NCI-H2227 (cell line): ENCODE measurements at regions not wholly inside any gene's neighbourhood (a gene's known extent, or its start where the extent isn't known, plus 50 kb on each side); places are given as distances from the start of the nearest gene placed in this dataset.

ENCODE experiments used
- DNase-seq: peaks from one replicate; lab custom pipeline; 2025; ENCODE audit not compliant: unreplicated experiment; lab: John Stamatoyannopoulos, UW

DNA sequence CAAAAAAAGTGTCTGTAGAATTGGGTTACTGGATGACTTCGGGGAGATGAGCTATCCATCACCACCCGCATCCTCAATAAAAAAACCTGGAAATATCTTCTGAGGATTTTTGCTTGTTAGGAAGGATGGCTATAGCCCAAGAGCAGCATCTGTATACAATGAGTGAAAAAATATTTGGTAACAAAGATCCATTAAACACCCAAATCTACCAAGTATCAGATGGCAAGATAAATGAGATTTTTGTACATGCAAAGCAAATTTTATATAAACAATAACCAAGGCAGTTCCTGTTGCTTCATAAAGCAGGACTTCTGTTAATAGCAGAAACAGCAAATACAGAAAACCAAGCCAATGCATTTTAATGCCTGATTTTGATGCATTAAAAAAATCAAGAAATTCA, 166.6 kb downstream of the SLC28A3 start:
- no peak for DNase-seq

DNA sequence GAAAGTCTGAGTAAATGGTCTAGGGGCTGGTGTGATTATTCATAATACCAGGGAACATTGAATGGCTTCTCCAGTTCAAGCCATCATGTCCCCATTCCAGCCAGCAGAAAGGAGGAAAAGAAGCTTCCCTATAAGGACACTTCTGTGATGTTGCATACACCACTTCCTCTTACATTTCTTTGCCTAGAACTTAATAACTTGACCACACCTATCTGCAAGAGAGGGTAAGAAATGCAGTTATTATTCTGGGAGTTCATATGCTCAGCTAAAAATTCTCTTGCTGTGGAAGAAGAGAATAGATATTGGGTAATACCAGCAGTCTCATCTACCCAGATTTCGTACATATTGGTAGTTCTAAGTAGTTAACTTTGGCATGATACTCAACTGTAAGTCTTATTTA, 166.1 kb downstream of the SLC28A3 start:
- no peak for DNase-seq

DNA sequence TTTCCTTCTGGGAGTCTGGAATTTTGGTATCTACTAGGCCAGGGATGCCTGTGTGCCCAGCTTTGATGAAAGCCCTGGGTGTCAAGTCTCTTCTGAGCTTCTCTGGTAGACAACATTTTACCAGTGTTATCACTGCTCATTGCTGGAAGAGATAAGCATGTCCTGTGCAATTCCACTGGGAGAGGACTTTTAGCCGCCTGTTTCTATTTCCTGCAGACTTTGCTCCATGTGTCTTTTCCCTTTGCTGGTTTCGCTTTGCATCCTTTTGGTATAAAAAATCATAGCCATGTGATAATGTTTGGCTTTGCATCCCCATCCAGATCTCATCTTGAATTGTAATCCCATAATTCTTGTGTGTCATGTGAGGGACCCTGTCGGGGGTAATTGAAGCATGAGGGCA, 163.2 kb downstream of the SLC28A3 start:
- DNase-seq, result no peak

DNA sequence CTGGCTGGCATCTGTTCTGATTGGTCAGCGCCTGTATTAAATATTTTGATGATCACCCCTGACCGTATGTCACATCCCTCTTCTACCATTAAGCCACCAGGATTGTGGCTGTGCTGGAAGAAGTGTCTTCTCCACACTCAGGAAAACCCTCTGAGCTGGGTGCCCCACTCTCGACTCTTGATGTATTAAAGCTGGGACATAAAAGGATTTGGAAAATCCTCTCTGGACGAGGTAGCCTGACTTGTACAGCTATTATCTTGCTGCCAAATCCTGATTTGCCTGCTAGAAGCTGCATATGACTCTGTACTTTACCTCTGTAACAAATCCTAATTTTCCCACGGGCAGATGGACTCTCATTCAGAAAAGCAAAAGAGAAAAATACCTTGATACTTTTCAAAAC, 161.0 kb downstream of the SLC28A3 start:
- no peak for DNase-seq

DNA sequence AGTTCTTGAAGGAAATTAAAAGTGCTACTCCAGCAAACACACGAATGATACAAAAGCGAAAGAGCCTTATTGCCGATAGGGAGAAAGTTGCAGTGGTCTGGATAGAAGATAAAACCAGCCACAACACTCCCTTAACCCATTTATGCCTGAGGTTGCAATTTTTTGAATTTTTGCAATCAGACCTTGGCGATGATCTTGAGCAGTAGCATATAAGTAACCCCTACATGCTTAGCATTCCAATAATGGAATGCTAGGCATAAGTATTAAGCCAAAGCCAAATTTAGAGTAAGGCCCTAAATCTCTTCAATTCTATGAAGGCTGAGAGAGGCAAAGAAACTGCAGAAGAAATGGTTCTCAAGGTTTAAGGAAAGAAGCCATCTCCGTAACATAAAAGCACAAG, 153.5 kb downstream of the SLC28A3 start:
- DNase-seq, result no peak

DNA sequence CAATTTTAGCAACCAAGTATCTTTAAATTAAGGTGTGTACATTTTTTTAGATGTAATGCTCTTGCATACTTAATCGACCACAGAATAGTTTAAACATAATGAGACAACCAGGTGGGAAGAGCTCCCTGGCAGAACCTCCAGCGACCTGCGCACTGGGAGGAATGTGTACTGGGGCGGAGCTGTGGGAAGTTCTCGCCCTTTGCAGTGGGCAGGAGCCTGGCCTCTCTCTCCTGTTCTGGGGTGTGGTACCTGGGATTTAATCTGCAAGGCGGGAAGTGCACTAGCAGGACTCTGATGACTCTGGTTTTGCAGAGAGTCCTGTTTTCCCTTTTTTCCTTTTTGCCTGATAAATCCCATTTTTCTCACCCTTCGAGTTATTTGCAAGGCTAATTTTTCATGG, 150.7 kb downstream of the SLC28A3 start:
- DNase-seq, result no peak

DNA sequence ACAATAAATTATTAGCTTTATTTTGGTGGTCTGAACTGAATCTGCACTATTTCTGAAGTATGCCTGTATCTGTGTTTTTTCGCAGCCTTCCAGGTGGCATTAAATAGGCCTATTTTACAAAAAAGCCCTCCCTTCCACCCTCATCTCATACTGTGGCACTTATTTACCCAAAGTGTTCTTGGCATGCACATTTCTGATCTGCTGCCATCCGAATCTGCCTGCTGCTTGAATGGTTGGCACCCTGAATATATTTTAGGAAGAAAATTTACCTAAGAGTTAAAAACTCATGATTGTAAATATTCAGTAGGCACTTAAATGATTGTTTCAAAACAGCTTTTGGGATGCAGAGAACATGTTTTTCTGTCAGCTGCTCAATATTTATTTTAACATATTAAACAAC, 150.1 kb downstream of the SLC28A3 start:
- DNase-seq, result no peak

DNA sequence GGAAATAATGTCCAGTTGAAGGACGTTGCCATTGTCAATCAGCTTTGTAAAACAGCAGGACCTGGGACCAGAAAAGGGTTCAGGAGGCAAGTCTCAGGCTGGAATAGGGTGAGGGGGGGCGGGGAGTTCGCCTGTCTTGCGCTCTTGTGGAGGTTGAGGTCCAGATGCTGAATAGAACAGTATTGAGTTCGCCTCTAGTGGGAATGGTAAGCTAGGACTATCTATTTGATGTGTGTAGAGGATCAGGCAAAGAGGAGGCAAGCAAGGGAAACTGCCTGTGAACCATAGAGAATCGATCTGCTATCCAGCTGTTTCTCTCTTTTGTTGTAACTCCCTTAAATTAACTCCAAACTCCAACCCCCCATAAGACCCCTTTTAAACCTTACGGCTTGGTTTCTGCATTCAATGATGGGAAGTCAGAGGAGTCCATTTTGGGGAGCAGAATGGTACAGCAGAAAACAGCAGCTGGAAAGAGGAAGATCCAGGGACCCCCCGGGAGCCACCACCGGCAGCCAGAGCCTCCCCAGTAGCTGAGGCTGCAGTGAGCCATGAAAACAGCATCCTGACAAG, 133.7 kb downstream of the SLC28A3 start:
- DNase-seq, result no peak

DNA sequence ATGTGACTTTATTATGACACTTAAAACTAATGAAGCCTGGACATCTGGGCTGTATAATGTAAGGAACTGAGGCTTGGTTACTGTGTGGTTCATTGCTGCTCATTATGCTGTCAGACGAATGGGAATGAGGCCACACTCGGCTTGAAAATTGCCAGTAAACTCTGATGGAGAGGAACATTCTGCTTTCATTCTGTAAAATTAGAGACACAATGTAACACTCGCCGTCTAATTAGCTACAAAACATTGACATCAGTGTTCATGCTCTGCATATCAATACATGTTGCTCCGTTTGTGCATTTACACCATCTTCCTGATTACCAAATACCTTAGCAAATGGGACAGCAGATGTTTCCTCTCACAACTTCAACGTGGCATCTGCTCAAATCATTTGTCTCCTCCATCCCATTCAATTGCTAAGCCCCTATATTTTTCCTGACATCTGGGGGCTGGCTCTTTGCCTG, 133.0 kb downstream of the SLC28A3 start:
- DNase-seq, result no peak

DNA sequence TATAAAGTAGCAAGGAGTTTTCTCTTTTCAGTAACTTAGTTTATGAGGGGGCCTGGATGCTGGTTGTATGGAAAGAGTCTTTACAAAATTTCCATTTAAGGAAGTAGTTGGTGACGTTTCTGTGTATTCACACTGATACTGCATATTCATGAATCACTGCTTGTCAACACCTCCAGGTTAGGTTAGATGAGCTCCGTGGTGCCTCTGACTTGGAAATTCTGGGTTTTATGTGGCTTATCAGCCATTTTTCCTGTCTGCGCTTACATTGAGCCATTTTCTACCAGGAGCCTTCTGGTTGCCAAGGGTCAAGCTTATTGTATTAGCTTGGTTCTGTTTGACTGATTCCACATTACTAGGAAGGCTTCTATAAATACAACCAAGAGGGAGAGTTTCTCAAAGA, 128.3 kb downstream of the SLC28A3 start:
- DNase-seq, result no peak

DNA sequence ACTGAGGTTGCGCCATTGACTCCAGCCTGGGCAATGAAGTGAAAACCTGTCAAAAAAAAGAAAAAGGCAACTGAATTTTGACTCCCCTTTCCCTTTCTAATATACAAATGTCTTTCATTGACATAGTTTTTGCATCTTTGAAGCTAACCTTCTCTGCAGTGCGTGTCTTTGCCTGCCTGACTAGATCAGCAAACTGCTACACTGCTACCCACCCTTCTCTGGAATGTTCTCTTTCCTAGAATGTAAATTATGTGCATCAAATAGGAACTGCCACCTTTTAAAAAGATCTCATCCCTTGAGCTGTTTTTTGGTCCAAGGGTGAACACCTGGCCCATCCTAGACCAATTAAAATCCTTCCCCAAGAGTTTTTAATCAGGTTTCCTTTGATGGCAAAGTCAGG, 127.6 kb downstream of the SLC28A3 start:
- DNase-seq, result no peak

DNA sequence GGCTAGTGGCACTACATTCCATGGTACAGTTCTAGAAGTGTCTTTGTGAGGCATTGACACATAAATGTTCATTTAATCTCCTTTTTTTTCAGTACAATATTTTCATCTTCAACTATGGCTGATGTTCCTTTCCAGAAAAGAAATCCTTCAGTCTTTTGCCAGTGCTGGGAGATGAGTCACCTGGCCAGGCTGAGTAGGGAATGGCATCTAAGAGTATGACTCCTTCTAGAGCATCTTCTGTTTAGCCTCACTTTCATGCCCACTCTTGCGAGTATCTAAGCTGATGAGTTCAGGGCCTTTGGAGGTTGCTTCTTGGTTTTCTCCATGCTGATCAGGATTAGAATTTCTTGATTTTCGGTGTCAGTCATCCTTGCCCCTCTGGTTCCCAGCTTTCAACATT, 124.4 kb downstream of the SLC28A3 start:
- DNase-seq, result no peak

DNA sequence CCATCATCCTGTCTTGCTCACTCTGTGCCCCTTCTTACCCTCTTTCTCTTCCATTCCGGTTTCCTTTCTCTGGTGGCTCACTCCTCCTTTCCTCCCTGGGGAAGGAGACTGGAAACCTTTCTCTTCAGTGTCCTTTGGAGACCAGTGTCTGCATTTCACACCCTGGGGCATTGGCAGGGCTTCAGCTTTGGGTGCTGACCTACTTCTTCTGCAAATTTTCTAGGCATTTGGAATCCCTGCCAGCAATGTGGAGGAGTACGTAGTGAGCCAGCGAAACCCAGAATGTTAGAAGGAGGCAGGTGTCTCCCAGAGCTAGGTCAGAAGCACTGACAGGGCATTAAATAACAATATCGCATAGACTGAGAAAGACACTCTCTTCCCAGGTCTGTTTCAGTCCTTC, 122.2 kb downstream of the SLC28A3 start:
- DNase-seq, result no peak

DNA sequence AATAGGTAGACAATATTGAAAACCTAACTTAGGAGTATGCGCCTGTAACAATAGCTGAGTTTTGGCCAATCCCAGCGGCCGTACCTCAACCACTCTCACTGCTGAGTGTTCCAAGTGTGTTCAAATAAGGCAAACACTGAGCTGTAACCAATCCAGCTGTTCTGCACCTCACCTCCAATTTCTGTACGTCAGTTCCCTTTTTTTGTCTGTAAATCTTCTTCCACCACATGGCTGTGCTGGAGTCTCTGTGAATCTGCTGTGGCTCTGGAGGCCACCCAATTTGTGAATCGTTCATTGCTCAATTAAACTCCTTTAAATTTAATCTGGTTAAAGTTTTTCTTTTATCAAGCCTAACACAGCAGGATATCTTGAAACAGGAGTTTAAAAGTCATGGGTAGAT, 116.3 kb downstream of the SLC28A3 start:
- no peak for DNase-seq
